ENCODE measurements at regions not wholly inside any gene's neighbourhood (a gene's known extent, or its start where the extent isn't known, plus 50 kb on each side); places are given as distances from the start of the nearest gene placed in this dataset.

GRCh38 chr10:15462253-15462897 is 91.3 kb upstream of the FAM171A1 start:
- Mint-ChIP-seq H3K4me3 (no peak overlapping the region), H3K36me3 (ENCODE audit: insufficient read depth) (no peaks in the 10 kb centered on the region), H3K4me1 (ENCODE audit: low read depth in 2 of 2) (peaks cover 0 to 3% of the 10 kb centered on the region in 2 donors), H3K27ac (no peak overlapping the region), H3K9me3 (no peaks in the 10 kb centered on the region), H3K27me3 (peaks cover 48 to 56% of the 10 kb centered on the region in 2 donors)
- no peak for DNase-seq
- ATAC-seq (replicated peaks) = no peak

DNA sequence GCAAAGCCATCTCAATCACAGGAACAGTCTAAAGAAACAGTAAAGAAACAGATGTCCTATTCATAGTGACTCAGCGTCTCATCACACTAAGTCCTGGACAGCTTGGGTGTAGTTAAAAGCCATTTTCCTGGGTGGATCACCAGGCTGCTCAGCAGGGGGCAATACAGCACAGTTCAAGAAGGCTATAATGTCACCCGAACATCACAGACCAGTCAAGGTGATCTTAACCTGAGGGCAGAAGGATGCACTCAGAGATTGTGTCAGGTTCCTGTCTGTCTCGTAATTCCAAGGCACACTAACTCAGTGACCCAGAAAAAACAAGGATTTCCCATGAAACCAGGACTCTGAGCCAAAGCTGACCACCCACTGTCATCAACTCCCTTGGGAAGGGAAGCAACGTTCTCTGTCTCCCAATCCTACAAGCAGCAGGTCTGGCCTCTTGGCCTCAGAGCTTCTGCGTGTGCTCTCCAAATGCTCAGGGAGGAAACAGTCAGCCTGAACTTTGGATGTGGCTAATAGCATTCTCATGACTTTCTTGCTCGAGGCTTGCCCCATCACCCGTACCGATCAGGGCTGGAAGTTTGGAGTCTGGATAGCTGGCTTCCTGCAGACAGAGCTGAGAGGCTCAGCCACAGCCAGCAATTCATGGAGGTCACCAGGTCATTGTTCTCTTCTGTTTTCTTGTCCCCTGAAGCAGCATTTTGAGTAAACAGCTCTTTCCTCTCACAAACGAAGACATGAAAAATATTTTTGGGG is 90.4 kb upstream of the FAM171A1 start:
- Mint-ChIP-seq H3K4me1 (ENCODE audit: low read depth in 2 of 2) (peaks cover 0 to 3% of the 10 kb centered on the region in 2 donors), H3K27me3 (peaks cover 52 to 64% of the 10 kb centered on the region in 2 donors), H3K27ac (no peak overlapping the region), H3K36me3 (ENCODE audit: insufficient read depth) (no peaks in the 10 kb centered on the region), H3K4me3 (no peak overlapping the region), H3K9me3 (no peaks in the 10 kb centered on the region)
- no peak for ATAC-seq (replicated peaks)
- no peak for DNase-seq

GRCh38 chr10:15460661-15461060 is 89.6 kb upstream of the FAM171A1 start:
- peaks cover 0 to 3% of the 10 kb centered on the region in 2 donors for H3K4me1 Mint-ChIP-seq (ENCODE audit: low read depth in 2 of 2)
- H3K27ac Mint-ChIP-seq = no peak overlapping the region
- peaks cover 51 to 60% of the 10 kb centered on the region in 2 donors for H3K27me3 Mint-ChIP-seq

DNA sequence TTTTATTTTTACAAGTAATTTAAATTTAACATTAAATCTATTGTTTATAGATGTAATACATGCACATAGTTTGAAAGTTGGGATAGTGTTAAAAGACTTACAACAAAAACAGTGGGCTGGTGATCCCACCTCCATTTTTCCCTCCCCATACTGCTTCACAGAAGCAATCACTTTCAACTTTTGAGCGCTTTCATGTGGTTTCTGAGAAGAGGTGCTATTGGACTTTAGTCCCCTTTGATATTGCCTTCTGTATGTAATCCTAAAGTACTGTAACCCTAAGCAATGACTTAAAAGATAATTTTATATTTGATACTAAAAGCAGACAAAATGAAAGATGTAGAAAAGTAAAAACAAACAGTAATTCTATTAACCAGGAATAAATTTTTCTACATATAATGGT is 88.1 kb upstream of the FAM171A1 start:
- no peaks in the 10 kb centered on the region for H3K9me3 Mint-ChIP-seq
- H3K27me3 Mint-ChIP-seq = peaks cover 42 to 48% of the 10 kb centered on the region in 2 donors
- ATAC-seq (replicated peaks) = no peak
- DNase-seq = no peak
- no peak overlapping the region for H3K4me3 Mint-ChIP-seq
- peaks cover 0 to 3% of the 10 kb centered on the region in 2 donors for H3K4me1 Mint-ChIP-seq (ENCODE audit: low read depth in 2 of 2)
- H3K36me3 Mint-ChIP-seq (ENCODE audit: insufficient read depth) = no peaks in the 10 kb centered on the region
- no peak overlapping the region for H3K27ac Mint-ChIP-seq

More at GRCh38 chr10:15460661-15461060, 89.6 kb upstream of the FAM171A1 start:
- Mint-ChIP-seq H3K36me3 (ENCODE audit: insufficient read depth) (no peaks in the 10 kb centered on the region), H3K4me3 (no peak overlapping the region), H3K9me3 (no peaks in the 10 kb centered on the region)
- ATAC-seq (replicated peaks) (no peak), DNase-seq (no peak)

GRCh38 chr10:15457382-15457781 is 86.3 kb upstream of the FAM171A1 start:
- H3K9me3 Mint-ChIP-seq = no peaks in the 10 kb centered on the region
- DNase-seq (no peak), ATAC-seq (replicated peaks) (no peak)
- no peak overlapping the region for H3K4me3 Mint-ChIP-seq
- H3K27ac Mint-ChIP-seq = no peak overlapping the region
- no peaks in the 10 kb centered on the region for H3K36me3 Mint-ChIP-seq (ENCODE audit: insufficient read depth)
- H3K27me3 Mint-ChIP-seq = peaks cover 53 to 64% of the 10 kb centered on the region in 2 donors
- H3K4me1 Mint-ChIP-seq (ENCODE audit: low read depth in 2 of 2) = peaks cover 0 to 3% of the 10 kb centered on the region in 2 donors

DNA sequence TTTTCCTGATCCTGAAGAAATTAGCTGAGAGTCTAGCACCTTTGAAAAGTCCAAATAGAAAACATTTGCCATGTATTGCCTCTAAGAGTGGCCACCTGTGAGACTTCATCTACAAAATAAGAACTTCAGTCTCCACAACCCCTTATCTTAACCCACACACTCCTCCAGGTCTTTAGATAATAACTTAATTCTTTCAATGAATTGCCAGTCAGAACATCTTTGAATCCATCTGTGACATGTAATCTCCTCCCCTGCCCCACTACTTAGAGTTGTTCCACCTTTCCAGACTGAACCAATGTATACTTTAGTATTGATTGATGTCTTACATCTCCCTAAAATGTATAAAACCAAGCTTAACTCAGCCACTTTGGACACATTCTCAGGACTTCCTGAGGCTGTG is 84.4 kb upstream of the FAM171A1 start:
- DNase-seq = no peak
- Mint-ChIP-seq H3K9me3 (no peaks in the 10 kb centered on the region), H3K27me3 (peaks cover 48 to 60% of the 10 kb centered on the region in 2 donors), H3K4me3 (no peak overlapping the region), H3K36me3 (ENCODE audit: insufficient read depth) (no peaks in the 10 kb centered on the region), H3K27ac (no peak overlapping the region), H3K4me1 (ENCODE audit: low read depth in 2 of 2) (peaks cover 0 to 3% of the 10 kb centered on the region in 2 donors)
- no peak for ATAC-seq (replicated peaks)

DNA sequence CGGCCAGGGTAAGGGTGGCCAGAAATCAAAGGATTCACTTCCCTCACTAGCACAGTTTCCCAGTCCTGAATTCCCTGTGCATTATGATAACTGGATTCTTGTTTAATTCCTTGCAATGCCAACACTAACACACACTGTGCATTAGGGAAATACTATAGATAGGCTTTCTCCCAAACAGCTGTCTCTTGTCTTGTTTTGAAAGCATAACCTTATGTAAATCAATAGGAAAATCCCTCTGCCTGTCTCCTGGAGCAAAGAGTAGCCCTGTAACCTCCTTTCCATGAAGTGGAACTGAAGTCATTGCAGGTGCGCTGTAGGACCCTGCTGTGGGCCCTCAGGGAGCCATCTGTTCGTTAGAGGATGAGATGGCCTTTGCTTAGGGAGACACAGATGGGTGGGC is 82.8 kb upstream of the FAM171A1 start:
- Mint-ChIP-seq H3K27ac (no peak overlapping the region), H3K27me3 (peaks cover 43 to 49% of the 10 kb centered on the region in 2 donors), H3K36me3 (ENCODE audit: insufficient read depth) (no peaks in the 10 kb centered on the region), H3K4me3 (no peak overlapping the region), H3K9me3 (no peaks in the 10 kb centered on the region), H3K4me1 (ENCODE audit: low read depth in 2 of 2) (peaks cover 0 to 3% of the 10 kb centered on the region in 2 donors)
- DNase-seq (no peak), ATAC-seq (replicated peaks) (no peak)

- ATAC-seq (replicated peaks) (no peak), DNase-seq (no peak)
- Mint-ChIP-seq H3K9me3 (no peaks in the 10 kb centered on the region), H3K36me3 (ENCODE audit: insufficient read depth) (no peaks in the 10 kb centered on the region), H3K27ac (no peak overlapping the region), H3K4me1 (ENCODE audit: low read depth in 2 of 2) (no peaks in the 10 kb centered on the region), H3K4me3 (no peak overlapping the region), H3K27me3 (peaks cover 40 to 48% of the 10 kb centered on the region in 2 donors)
These were observed 82.4 kb upstream of the FAM171A1 start for GRCh38 chr10:15453457-15453856.

GRCh38 chr10:15452545-15452944 is 81.5 kb upstream of the FAM171A1 start:
- H3K27me3 Mint-ChIP-seq = peaks cover 45 to 54% of the 10 kb centered on the region in 2 donors

GRCh38 chr10:15451137-15452094 is 80.3 kb upstream of the FAM171A1 start:
- no peak overlapping the region for H3K27ac Mint-ChIP-seq
- peaks cover 35 to 54% of the 10 kb centered on the region in 2 donors for H3K27me3 Mint-ChIP-seq
- H3K4me1 Mint-ChIP-seq (ENCODE audit: low read depth in 2 of 2) = no peaks in the 10 kb centered on the region
- no peak overlapping the region for H3K4me3 Mint-ChIP-seq
- H3K36me3 Mint-ChIP-seq (ENCODE audit: insufficient read depth) = no peaks in the 10 kb centered on the region
- ATAC-seq (replicated peaks) (no peak), DNase-seq (no peak)
- no peaks in the 10 kb centered on the region for H3K9me3 Mint-ChIP-seq

More at GRCh38 chr10:15452545-15452944, 81.5 kb upstream of the FAM171A1 start:
- H3K4me1 Mint-ChIP-seq (ENCODE audit: low read depth in 2 of 2) = no peaks in the 10 kb centered on the region
- H3K27ac Mint-ChIP-seq = no peak overlapping the region
- H3K9me3 Mint-ChIP-seq = no peaks in the 10 kb centered on the region
- no peak for ATAC-seq (replicated peaks)
- no peaks in the 10 kb centered on the region for H3K36me3 Mint-ChIP-seq (ENCODE audit: insufficient read depth)
- DNase-seq = no peak
- H3K4me3 Mint-ChIP-seq = no peak overlapping the region

GRCh38 chr10:15448598-15448997 is 77.5 kb upstream of the FAM171A1 start:
- Mint-ChIP-seq H3K27ac (no peak overlapping the region), H3K4me1 (ENCODE audit: low read depth in 2 of 2) (no peaks in the 10 kb centered on the region), H3K4me3 (no peak overlapping the region), H3K27me3 (peaks cover 37 to 57% of the 10 kb centered on the region in 2 donors), H3K9me3 (no peaks in the 10 kb centered on the region), H3K36me3 (ENCODE audit: insufficient read depth) (no peaks in the 10 kb centered on the region)
- no peak for ATAC-seq (replicated peaks)
- no peak for DNase-seq

DNA sequence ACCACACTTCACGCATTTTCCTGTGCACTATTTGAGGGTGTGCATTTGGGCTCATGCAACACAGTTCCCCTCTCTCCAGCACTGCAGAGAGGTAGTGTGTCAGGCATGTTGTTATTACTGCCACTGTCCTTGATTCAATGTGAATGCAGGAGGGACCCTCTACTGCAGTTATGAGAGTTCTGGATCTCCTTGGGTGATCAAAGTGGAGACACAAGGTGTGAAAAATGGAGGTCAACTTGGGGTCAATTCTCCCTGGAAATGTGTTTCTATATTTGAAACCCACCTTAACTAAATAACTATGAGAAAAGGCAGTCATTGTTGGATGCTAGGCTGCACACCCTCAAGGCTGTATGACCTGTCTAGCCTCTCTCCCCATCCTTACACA is 73.9 kb upstream of the FAM171A1 start:
- ATAC-seq (replicated peaks) = no peak
- Mint-ChIP-seq H3K4me1 (ENCODE audit: low read depth in 2 of 2) (no peaks in the 10 kb centered on the region), H3K9me3 (no peaks in the 10 kb centered on the region), H3K36me3 (ENCODE audit: insufficient read depth) (no peaks in the 10 kb centered on the region), H3K27me3 (peaks cover 23 to 51% of the 10 kb centered on the region in 2 donors), H3K4me3 (no peak overlapping the region), H3K27ac (no peak overlapping the region)
- no peak for DNase-seq
